GM21447 (cell line): ENCODE measurements at regions not wholly inside any gene's neighbourhood (a gene's known extent, or its start where the extent isn't known, plus 50 kb on each side); places are given as distances from the start of the nearest gene placed in this dataset.

Experiments
- ATAC-seq: cut with Tn5 transposase; IDR thresholded peaks from one replicate; pipeline ENCODE4 v1.9.1; 2021; ENCODE audit not compliant: unreplicated experiment

DNA sequence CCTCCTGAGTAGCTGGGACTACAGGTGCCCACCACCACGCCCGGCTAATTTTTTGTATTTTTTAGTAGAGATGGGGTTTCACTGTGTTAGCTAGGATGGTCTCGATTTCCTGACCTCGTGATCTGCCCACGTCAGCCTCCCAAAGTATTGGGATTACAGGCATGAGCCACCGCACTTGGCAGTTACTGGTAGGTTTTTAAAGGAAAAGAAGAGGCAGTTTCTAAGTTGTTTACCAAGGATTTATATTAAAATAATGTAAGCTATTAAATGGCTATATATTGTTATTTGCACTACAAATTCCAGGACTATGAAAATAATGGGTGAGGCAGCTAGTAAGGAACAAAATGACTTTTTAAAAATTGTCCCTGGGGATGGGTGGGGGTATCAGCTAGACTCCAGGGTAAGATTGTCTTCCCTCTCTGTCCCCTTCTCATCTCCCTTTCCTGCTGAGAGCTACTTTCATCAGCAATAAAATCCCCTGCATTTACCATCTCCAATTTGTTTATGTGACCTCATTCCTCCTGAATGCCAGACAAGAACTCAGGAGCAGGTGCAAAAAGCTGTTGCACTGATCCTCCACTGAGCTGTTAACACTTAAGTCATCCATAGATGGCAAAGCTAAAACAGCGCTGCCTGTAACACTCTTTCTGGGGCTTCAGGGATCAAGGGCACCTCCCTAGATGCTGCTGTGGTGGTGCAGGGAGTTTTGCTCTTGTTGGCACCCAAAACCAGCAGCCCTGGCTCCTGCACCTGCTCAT, 165.2 kb downstream of the ZPLD1 start:
- ATAC-seq = no peak

- no peak for ATAC-seq
These were observed 170.3 kb downstream of the ZPLD1 start for GRCh38 chr3:102605153-102605552.

GRCh38 chr3:102608875-102609274, 174.1 kb downstream of the ZPLD1 start:
- no peak for ATAC-seq

DNA sequence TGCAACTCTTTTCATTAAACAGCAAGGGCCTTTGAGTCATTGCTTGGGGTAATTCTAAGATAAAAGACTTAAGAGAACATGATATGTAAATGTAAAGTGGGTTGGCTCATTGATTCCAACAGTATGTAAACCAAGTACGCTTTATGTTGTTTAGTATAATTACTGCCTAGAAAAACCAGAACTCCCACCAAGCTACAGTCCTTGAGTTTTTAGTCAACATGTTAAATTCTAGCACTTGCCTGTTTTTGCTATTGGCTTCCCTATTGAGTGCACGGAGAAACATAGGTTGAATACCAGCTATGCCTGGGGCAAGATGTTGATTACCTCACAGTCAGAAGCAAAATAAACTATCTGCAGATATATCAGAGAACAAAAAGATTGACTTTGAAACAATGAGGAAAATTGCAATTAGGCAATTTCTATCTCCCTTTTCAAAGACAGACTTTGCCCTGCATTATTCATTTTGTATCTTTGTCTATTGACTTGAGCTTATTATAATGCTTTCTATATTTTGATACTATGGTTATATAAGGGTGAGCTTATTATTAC, 179.3 kb downstream of the ZPLD1 start:
- ATAC-seq = no peak

GRCh38 chr3:102614585-102614984, 179.8 kb downstream of the ZPLD1 start:
- ATAC-seq = no peak

DNA sequence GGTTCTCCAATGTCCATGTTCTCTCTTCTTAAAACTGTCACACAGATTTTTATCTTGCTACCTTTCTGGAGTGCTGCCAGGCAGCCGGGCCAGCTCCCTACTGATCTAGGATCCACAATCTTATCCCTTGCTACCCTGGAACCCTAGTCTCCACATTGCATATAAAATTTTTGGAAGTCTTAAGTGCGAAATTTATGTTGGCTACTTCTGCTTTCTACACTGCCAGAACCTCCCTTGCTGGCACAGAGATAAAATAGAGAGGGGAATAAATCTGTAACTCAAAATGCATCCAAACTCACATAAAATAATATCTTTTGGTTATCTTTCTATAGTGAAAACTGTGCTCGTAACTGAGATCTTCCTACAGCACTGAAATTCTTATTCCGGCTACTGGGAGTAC, 182.6 kb downstream of the ZPLD1 start:
- ATAC-seq = no peak

GRCh38 chr3:102619361-102619760, 184.5 kb downstream of the ZPLD1 start:
- ATAC-seq = no peak

GRCh38 chr3:102629943-102630342, 195.1 kb downstream of the ZPLD1 start:
- no peak for ATAC-seq

DNA sequence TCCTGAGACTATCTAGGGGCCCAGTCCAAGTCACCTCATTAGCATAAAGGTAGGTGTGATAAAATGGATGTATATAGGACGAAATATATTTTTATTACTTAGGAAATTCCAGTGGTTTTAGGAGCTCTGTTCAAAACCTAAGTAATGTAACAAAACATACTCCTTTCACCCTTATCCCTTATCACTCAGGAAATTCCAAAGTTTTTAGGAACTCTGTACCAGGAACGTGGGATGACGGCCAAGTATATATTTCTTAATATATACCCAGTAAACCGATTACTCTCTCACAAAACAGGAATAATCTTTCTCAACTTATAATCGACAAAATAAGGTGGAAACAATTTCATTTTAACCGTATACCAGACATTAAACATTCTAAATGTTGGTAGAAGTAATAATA, 195.7 kb downstream of the ZPLD1 start:
- ATAC-seq = no peak

DNA sequence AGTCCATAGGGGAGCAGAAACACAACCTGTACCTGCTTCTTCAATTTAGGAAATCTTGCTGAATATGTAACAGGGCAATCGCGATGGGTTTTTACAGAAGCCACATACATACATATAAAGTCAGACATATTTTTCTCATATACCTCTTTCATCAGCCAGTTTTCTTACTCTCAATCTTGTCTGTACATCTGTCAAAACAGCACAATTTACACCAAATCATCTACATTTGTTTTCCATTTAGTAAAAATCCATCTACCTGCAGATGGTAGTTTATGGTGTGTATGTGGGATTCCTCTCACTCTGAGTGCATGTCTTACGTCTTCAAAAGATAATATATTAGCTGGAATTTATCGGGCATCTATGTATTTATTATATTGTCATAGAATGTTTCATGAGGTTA, 208.7 kb downstream of the ZPLD1 start:
- ATAC-seq = no peak

GRCh38 chr3:102646557-102646956, 211.7 kb downstream of the ZPLD1 start:
- no peak for ATAC-seq

DNA sequence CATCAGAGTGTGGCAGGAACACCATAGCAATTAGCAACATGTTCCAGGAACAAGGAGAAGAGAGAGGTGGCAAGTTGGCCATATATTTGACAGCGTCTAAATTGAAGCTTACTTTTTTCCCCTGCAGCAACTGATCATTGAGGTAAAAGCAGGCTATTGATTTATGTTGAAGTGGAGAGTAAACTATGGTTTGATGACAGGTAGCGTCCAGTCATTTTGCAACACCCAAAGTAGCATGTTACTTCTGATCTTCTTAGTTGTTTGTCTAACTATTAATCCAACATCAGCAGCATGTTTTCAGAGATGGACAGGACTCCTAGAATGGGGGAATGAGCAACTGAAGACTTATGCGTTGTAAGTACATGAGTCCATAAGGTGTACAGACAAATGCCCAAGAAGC, 225.8 kb downstream of the ZPLD1 start:
- no peak for ATAC-seq

DNA sequence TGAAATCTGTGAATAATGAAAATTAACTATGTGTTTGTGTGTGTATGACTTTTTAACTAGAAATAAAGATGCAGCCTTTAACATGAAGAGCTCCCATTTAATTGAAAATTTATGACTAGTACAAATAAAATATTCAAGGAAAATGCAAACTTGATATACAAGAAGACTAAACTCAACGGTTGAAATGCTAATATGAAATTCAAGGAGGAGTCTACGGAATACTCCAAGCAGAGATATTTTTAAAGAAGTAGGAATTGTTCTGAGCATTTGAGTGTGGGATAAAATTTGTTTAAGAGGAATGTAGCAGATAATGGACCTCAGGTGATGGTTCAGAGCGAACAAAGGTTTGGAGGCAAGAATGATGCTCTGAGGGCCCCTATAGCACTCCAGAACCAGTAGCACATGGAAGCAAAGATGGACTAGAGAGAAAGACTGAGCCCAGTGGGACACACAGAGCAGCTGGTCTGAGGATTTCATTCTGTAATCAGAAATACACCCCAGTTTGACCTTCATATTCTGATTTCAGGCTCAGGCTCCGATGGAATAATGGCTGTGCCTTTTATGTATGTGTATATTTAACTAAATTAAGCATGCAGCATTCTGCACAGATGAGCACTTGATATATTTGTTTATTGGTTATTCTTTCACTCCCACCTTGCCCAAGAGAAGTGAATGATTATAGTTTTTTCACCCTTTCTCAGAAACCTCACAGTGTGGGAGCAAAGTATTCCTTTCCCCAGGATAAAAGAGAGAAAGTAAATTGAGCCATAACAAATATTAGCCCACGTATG, 227.1 kb downstream of the ZPLD1 start:
- no peak for ATAC-seq

- ATAC-seq = no peak
These were observed 227.6 kb downstream of the ZPLD1 start for GRCh38 chr3:102662498-102662772.

- ATAC-seq = no peak
These were observed 229.3 kb downstream of the ZPLD1 start for GRCh38 chr3:102664126-102664525.

DNA sequence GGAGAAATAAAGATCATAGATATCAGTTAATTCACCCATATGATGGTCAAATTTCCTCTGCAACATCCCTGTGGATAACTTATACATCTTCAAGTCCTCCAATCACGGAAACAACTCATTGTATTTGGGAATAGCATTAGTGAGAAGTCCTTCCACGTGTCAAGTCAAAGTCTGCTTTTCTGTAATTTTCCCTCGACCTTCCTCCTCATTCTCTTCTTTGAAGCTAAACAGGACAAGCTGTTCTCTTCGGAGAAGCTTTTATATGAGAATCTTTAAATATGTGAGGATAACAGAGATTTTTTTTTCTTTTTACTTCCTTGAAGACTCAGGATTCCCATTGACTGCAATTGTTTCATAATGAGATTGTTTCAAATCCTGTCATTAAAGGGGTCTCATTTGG, 230.4 kb downstream of the ZPLD1 start:
- no peak for ATAC-seq

DNA sequence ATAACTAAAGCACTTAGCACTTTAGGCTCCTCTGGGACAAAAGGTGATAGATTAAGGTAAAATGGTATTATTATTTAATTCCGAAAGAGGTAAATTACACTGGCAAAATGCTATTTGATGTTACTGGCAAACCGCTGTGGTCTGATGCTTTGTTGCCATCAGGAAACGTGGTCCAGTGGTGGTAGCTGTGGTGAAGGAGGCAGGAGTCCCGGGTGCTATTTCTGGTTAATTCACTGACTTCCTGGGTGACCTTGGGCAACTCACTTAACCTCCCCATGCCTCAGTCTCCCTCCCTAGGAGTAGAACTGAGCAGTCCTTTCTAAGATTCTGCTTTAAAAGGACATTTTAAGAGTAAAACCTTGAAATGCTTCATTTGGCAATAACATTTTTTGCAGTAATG, 233.4 kb downstream of the ZPLD1 start:
- no peak for ATAC-seq

DNA sequence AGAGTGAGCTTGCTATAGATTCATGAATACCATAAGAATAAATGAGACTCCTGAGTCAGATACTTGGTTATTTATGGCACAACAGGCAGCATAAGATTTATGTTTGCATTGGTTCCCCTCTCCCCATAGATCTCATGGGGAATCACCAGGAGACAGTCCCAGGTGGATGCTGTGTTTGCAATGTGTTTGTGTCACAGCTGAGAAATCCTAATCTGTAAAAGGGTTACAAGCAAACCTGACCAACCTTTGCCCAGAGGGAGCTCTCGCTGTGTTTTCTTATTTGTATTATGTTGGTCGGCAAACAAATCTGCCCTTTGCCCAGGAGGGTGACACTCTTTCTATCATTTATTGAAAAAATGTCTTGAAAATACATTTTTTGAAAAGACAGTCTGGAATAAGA, 236.2 kb downstream of the ZPLD1 start:
- ATAC-seq = no peak

- no peak for ATAC-seq
These were observed 237.5 kb downstream of the ZPLD1 start for GRCh38 chr3:102672305-102672704.

- ATAC-seq = no peak
These were observed 238.7 kb downstream of the ZPLD1 start for GRCh38 chr3:102673271-102674115.

GRCh38 chr3:102674284-102674683, 239.5 kb downstream of the ZPLD1 start:
- no peak for ATAC-seq

GRCh38 chr3:102676424-102676823, 241.6 kb downstream of the ZPLD1 start:
- no peak for ATAC-seq
